ENCODE measurements at regions not wholly inside any gene's neighbourhood (a gene's known extent, or its start where the extent isn't known, plus 50 kb on each side); places are given as distances from the start of the nearest gene placed in this dataset.

- DNase-seq (ENCODE audit: low spot score): no peak
These were observed 122.6 kb downstream of the P2RY1 start for GRCh38 chr3:152957491-152957890.

DNA sequence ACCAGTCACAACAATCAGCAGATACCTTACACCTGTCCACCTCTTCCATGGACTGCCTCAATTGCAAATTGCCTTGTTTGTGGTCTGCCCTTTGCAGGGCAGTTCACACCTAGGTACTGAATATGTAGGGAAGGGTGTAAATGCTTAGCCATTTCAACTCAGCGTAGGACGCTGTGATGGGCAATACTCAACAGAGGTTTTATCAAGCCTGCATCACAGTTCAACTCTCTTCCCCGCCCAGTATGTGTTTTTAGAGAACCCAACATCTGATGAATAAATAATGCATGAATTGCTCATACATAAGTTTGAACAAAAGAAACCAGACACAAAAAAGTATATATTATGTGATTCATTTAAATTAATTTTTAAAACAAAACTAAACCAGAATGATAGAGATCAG, 124.4 kb downstream of the P2RY1 start:
- no peak for DNase-seq (ENCODE audit: low spot score)

- no peak for DNase-seq (ENCODE audit: low spot score)
These were observed 125.8 kb downstream of the P2RY1 start for GRCh38 chr3:152960684-152961083.

DNA sequence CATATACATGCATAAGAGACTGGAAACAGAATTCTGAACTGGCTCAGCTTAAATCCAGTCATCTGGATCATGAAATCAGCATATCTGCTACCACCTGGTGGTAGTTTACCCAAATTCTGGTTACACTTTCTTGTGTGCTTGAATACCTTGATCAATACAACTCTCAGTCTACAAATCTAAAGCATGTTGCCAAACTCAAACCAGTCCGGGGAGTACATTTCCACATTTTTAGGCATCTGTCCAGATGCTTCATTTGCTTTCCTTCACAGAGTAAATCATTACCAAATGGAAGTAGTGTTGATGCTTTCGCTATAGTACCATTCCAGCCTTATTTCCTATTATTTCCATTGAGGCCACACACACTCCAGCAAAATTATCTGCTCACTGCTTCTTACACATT, 126.4 kb downstream of the P2RY1 start:
- peak; percentile 58 for DNase-seq (ENCODE audit: low spot score)

GRCh38 chr3:152964911-152965609, 130.1 kb downstream of the P2RY1 start:
- no peak for DNase-seq (ENCODE audit: low spot score)

DNA sequence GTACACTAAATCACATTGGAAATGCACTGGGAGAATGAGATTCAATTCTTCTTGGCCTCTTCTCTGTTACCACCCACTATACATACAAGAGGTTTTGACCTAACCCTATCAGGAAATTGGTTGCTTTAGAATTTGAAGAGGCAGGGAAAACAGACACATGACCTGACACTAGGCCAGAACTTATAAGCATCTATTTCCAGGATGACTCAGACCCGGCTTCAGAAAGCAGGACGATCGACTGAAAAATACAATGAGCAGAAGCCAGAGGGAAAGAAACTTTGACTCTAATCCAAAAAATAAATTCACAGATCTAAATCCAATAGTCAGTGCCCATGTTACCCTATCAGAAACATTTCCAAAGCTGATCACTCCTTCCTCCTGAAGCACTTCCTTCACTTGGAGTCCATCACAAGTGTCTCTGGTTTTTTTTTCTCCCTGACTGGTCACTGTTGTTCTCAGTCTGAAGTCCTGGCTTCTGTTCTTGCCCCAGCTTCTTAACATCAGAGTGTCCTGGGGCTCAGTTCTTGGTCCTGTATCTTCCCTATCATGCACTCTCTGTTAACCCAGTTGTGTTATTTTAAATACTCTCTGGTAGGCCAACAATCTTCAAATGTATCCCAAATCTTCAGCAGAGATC, 133.6 kb downstream of the P2RY1 start:
- no peak for DNase-seq (ENCODE audit: low spot score)

DNA sequence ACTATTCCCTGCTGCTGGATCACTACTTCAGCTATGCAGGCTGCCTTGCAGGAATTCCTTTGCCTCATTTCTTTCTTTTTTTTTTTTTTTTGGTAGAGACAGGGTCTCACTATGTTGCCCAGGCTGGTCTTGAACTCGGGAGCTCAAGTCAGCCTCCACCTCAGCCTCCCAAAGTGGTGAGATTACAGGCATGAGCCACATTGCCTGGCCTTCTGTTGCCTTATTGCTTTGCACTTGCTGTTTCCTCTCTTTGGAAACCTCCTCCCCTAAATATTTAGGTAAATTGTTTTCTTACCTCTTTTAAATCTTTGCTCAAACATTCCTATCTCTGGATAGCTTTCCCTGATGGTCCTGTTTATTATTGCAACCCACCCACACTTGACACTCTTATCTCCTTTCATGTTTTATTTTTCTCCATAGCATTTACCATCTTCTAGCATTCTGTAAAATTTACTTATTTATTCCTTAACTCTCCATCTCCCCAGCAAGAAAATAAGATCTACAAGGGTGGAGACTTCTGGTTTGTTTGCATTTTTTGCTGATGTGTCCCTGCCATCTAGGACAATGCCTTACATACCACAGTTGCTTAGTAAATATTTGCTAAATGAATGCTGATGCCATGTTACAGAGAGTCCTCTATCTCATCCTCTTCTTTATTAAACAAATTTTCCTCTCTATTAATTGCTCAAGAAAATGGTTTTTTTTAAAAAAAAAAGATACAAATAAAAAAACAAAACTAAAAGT, 134.8 kb downstream of the P2RY1 start:
- no peak for DNase-seq (ENCODE audit: low spot score)

GRCh38 chr3:152970851-152971250, 135.9 kb downstream of the P2RY1 start:
- DNase-seq (ENCODE audit: low spot score): no peak

GRCh38 chr3:152971880-152972279, 136.9 kb downstream of the P2RY1 start:
- DNase-seq (ENCODE audit: low spot score): no peak

DNA sequence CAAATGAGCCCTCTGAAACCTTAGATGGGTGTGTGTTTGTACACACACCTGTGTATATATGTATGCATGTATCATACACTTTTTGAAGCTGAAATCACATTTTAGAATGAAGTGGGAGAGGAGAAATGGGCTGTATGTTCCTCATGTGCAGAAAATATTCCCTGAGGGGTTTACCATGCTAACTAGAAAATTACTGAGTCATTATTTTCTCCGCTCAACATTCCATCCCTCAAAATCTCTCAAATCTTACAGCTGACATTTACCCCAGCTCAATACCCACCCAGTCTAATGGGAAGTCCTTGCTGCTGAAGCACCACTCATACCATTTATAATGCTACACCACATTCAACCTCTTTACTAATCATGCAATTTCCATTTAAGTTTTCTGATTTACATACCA, 138.6 kb downstream of the P2RY1 start:
- DNase-seq (ENCODE audit: low spot score): no peak

GRCh38 chr3:152976239-152976638, 141.3 kb downstream of the P2RY1 start:
- DNase-seq (ENCODE audit: low spot score): no peak

DNA sequence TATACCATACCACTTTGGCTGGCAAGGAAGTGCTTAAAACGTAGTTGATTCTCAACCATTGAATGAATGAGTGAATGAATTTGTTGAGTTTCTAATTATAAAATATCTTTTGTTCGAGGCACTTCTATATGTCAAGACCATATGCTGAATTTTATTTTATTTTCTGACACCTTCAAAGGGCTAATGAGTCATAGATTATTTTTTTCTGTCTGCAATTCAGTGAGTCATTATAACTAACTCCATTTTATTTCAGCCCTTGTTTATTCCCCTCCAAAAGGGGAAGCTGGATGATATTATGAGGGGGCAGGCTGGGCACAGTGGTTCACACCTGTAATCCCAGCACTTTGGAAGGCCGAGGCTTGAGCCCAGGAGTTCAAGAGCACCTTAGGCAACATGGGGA, 142.4 kb downstream of the P2RY1 start:
- DNase-seq (ENCODE audit: low spot score): no peak

GRCh38 chr3:152978152-152978551, 143.2 kb downstream of the P2RY1 start:
- DNase-seq (ENCODE audit: low spot score): no peak

DNA sequence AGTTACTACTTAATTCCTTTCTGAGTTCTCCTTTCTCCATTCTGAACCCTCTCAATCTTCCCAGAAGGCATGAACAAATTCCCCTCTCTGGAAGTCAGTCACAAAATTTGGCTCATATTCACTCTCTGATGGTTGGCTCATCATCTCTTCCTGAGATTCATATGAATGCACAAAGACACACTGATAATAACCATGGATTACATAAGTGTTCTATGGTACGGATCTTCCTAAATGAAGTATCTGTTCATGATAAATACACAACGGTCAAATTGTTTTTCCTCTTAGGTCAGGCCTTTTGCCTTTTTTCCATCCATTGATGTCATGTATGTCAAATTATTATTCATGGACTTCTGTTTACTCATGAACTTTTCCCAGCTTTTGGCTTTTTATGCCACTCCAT, 162.6 kb downstream of the P2RY1 start:
- DNase-seq (ENCODE audit: low spot score): no peak

DNA sequence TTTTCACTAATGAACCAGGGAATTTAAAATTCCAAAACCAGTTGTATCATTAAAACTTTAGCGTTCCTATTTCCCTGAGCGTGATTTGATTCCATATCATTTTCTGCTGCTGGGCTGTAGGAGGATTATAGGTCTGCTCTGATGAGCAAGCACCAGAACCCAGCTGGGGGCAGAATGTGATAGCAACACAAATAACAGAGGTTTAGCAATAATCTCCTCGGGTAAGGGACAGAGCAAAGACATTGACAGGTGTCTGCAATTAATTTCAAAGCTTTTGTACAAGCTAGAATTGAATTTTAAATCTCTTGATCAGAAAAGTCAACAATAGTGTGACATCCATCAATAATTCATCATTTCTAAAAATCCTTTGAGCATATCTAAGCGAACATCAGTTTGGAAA, 163.4 kb upstream of the RAP2B start:
- no peak for DNase-seq (ENCODE audit: low spot score)

GRCh38 chr3:153000325-153000724, 161.7 kb upstream of the RAP2B start:
- no peak for DNase-seq (ENCODE audit: low spot score)

DNA sequence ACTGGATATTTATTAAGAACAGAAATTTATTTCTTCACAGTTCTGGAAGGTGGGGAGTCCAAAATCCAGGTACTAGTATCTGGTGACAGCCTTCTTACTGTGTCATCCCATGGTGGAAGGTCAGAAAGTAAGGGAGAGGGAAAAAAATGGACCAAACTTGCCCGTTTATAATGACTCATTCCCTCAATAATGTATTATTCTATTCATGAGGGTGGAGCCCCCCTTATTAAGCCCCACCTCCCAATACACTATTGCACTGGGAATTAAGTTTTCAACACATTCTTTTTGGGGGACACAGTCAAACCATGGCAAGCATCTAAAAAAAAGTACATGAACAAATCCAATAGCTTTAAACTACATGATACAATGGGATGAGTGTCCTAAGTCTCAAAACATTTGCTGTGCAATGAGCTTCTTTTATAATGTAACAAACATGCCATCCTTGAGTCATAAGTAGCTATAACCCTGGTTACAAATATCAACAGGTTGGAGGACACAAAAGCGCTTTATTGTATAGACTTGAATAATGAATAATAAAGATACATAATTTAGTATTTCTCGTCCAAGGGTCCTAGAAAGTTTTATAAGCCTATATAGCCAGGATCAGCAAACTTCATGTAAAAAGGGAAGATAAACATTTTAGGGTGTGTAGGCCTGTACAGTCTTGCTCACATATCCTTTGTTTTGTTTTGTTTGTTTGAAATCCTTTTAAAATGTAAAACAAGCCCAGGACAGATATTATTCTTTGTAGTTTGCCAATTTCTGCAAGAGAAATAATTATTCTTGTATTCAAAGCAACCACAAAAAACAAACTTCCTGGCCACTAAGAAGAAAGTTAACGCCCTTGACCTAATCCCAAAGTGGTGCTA, 160.6 kb upstream of the RAP2B start:
- DNase-seq (ENCODE audit: low spot score): no peak

GRCh38 chr3:153003441-153003840, 158.6 kb upstream of the RAP2B start:
- no peak for DNase-seq (ENCODE audit: low spot score)

GRCh38 chr3:153003862-153004261, 158.2 kb upstream of the RAP2B start:
- DNase-seq (ENCODE audit: low spot score): no peak

DNA sequence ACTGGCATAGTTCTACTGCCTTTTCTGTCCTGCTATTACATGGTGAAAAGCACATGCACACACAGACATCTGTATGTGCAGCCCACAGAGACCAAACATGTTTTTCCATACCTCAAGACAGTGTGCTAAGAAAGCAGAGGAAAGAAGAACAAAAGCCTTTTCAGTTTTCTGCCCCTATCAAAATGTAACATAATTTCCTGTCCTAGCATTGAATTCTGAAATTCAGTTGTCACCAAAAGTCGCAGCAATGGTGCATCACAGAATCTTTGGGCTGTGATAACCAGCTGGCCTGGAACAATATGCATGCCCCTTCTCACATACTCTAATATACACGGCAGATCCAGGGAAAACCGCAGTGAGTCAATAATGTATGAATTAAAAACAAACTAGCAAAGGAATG, 153.8 kb upstream of the RAP2B start:
- no peak for DNase-seq (ENCODE audit: low spot score)

DNA sequence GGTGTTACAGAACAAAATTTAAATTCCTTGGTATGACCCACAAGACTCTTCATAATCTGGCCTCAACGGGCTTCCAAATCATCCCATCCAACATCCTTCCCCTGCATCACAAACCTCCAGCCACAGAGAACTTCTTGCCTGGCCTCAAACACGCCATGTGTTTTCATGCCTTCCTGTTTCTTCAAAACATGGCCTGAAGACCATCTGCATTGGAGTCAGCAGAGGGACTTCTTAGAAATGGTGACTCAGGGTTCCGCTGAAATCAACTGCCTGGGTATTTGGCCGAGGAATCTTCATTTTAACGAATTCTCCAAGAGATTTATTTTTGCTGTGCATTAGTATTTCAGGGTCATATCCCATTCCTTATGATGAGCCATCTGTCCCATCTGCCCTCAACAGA, 138.1 kb upstream of the RAP2B start:
- DNase-seq (ENCODE audit: low spot score): no peak

DNA sequence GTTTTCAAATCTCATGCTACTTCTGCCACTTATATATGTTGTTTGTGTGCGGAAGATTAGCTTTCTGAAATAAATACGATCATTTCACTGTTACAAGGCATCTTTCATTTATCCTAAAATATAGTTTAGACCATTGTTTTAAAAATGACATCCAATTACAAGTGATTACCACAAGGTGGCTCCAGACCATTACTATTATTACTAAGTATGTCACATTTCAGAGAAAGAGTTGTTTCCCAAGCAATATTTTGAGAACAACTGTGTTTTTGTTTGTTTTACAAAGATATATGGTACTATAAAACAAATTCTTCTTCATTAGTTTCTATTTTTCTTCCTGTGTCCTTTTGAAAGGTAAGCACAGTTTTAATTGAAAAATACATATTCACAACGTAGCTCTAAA, 136.0 kb upstream of the RAP2B start:
- peak; percentile 68 for DNase-seq (ENCODE audit: low spot score)

Measured in NAMALWA (cell line).